HL-60/S4 (cell line): ENCODE measurements at regions not wholly inside any gene's neighbourhood (a gene's known extent, or its start where the extent isn't known, plus 50 kb on each side); places are given as distances from the start of the nearest gene placed in this dataset.
"Not testable (repeated sequence)": the region's sequence is repeated elsewhere in the genome, so short reads cannot be mapped to it uniquely, and the experiment has no call there.

ENCODE experiments used
- in situ Hi-C: fragments of 300-500 bp; cut with MboI; formaldehyde crosslinking; loops from 2 replicates; pipeline ENCODE4 v1.14.3; 2022; ENCODE audit warnings: low sequenced_read_pairs

GRCh38 chr13:95388420-95389079 lies 87.3 kb upstream of the ABCC4 start:
- in situ Hi-C loops: no loop called here

DNA sequence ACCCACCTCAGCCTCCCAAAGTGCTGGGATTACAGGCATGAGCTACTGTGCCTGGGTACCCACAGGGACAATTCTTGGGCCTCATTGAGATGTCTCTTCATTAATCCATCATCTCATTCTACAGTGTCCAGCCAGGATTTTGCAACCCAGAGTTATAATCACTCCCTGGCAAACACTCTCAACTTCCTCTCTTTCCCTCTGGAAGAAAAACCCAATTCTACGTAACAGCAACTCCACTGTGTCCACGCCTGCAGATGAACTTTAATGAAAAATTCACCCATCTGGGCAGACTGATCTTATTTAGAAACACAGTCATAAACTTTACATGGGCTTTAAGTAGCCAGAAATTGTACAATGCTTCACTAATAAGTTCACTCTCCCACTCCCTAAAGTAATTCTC lies 90.1 kb upstream of the ABCC4 start:
- in situ Hi-C loops: no loop called here

DNA sequence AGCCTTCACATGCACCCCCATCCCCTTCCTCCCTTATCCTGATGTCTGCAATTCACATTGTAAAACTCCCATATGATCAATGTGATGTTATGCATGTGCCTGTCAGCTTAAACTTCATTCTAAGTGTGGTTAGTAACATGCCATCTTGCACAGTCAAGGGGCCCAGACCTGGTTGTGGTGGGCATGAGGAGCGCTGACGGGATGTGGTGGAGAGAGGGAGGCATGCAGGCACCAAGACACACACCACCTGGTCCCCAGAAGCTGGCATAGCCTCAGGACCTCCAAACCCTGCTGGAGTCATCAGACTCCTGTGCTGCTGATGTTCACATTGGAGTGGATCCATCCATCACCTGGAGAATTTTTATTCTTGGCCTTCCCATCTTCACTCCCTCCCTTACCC lies 90.5 kb upstream of the ABCC4 start:
- in situ Hi-C loops: no loop called here

GRCh38 chr13:95392597-95392996 lies 91.3 kb upstream of the ABCC4 start:
- in situ Hi-C loops: no loop called here

- in situ Hi-C loops: loop anchor here (5.0 to 25.0 kb wide), 2 partner anchors 211 to 716 kb away; no protein-coding TSS in a partner anchor
Measured at GRCh38 chr13:95403349-95404140, 102.3 kb upstream of the ABCC4 start.

DNA sequence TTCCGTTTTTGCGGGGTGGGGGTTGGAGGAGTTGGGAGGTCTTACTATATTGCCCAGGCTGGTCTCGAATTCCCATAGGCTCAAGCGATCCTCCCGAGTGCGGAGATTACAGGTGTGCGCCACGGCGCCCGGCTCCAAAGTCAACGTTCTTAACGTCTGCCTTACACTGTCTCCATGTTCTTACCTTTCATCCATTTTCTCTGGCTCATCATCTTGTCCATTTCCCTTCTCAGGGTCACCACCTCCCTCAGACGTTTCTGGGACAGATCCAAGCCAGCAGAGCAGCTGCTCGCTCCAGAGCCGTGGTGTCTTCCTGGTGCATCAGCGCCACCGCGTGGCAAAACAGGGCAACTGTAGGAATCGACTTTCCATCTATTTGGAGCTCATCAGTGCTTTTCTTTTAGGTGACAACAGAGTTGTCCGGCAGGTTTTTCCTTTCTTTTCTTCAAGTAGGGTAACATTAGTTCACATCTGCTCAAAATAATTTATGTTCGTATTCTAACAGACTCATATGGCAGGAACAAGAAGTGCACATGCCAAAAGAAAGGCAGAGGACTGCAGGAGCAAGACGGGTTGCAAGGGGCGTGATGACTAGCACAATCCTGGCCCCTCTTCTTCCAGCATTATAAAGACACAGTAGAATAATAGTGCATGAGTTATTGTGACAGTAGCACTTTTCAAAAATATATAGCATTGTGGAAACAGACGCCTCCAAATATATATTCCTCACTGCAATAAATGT lies 103.1 kb upstream of the ABCC4 start:
- in situ Hi-C loops: loop anchor here (5.0 to 25.0 kb wide), 2 partner anchors 212 to 717 kb away; no protein-coding TSS in a partner anchor

DNA sequence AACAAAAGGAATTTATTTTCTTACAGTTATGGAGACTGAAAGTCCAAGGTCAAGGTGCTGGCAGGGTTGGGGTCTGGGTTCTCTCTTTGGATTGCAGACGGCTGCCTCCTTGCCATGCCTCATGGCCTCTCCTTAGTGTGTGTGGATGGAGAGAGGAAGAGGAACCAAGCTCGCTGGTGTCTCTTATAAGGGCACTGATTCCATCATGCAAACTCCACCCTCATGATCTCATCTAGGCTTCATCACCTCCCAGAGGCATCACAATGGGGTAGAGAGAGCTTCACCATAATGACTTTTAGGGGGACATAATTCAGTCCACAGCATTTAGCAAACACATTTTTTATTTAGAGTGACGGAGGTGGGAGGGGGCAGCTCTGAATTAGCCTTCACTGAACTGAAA lies 104.9 kb upstream of the ABCC4 start:
- in situ Hi-C loops: loop anchor here (25.0 kb wide), 1 partner anchor 719 kb away; no protein-coding TSS in a partner anchor

DNA sequence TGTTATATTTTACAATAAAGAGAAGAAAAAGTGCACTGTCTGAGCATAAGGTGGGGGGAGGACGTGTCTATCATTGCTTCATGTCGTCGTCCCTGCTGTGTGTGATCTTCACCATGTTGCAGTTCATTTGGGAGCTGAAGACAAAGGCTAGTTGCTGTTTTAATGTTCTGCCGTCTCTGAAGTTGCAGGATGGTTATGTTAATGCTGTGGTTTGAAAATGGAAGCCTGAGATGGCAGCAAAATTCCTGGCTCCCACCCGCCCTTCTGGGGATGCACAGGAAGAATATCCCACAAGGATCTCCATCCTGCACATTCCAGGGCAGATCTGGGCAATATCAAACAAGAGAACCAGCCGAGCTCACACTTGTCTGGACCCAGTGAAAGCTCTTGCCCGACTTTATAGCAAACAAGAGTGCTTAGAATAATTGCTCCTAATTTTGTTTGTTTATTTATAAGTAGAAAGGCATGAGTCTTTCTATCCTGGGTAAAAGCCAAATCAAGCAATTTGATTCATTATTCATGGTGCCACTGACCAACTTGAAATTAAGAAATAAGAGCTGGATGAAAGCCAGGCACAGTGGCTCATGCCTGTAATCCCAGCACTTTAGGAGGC lies 110.3 kb upstream of the ABCC4 start:
- in situ Hi-C loops: loop anchor here (25.0 kb wide), 1 partner anchor 724 kb away; no protein-coding TSS in a partner anchor

- in situ Hi-C loops: loop anchor here (25.0 kb wide), 1 partner anchor 732 kb away; no protein-coding TSS in a partner anchor
Measured at GRCh38 chr13:95418946-95419345, 117.7 kb upstream of the ABCC4 start.

DNA sequence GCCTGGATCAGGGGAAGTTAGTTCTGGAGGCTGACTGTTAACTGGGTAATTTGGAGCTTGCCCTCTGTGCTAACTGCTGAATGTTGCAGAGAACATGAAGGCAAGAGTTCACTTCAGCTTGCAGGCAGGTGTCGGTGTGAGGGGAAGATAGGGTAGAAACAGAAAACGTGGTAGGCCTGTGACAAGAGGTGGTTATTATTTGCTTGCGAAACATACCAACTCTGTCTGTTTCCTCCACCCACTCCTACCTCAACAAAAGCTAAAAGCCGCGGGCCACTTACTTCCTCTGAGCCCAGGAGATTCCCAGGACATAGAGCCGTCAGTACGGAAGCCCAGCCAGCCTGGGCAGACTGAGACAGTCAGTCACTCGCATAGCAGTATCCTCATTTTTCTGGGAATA lies 119.2 kb upstream of the ABCC4 start:
- in situ Hi-C loops: loop anchor here (25.0 kb wide), 1 partner anchor 733 kb away; no protein-coding TSS in a partner anchor

DNA sequence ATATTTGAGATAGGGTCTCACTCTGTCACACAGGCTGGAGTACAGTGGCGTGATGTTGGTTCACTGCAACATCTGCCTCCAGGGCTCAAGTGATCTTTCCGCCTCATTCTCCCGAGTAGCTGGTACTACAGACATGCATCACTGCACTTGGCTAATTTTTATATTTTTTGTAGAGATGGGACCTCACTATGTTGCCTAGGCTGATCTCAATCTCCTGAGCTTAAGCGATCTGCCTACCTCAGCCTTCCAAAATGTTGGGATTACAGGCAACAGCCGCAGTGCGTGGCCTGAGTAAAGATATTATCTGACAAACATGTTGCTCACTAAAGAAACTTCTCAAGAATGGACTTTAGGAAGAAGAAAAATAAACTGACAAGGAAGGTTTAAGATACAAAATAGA lies 125.4 kb upstream of the ABCC4 start:
- in situ Hi-C loops: no loop called here

DNA sequence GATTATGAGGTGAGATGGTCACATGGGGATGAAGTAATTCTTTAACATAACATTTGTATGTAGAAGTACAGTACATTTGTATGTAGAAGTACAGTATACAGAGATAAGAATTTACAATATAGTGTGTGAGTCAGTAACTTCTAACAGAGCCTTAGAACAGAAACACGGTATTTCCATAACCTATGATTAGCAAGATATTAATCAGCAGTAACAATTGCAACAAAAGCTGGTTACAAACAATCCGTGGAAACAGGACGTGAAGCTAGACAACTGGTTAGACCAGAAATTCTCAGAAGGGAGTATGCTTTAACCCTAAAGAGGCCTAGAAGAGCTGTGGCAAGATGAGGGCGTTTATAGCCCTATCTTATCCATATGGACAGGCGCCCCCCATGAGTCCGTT lies 122.0 kb upstream of the CLDN10 start:
- in situ Hi-C loops: not testable (repeated sequence)

- in situ Hi-C loops: no loop called here
Measured at GRCh38 chr13:95432141-95432540, 120.4 kb upstream of the CLDN10 start.

DNA sequence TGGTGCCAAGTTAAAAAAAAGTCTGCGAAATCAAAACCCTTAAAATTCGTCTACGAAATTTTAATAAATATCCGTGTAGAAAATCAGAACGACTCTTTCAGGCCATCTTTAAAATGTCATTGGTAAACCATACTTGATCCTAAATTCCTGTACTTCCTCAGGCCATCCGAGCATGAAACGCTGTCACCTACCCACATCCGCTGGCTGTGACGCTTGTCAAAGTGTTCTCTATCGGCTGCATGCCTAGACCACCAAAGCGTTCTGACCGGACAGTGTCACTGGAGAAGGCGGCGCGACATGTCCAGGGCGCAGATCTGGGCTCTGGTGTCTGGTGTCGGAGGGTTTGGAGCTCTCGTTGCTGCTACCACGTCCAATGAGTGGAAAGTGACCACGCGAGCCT lies 119.0 kb upstream of the CLDN10 start:
- in situ Hi-C loops: no loop called here

DNA sequence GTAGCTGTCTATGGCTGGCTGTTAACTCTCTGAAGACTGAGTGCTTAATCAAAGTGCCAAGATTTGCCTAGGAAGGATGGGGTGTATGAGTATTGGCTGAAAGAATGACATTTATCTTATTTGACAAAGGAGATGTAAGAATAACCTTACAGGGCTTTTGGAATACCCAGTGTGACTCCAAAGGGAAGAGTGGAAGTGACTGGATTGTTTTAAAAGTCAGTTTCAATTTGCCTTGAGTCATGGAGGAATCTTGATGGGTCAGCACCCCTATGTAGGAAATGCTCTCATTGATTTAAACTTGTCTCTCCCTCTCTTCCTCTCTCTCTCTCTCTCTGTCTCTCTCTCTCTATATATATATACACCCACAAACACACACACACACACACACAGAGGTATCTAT lies 118.4 kb upstream of the CLDN10 start:
- in situ Hi-C loops: no loop called here

DNA sequence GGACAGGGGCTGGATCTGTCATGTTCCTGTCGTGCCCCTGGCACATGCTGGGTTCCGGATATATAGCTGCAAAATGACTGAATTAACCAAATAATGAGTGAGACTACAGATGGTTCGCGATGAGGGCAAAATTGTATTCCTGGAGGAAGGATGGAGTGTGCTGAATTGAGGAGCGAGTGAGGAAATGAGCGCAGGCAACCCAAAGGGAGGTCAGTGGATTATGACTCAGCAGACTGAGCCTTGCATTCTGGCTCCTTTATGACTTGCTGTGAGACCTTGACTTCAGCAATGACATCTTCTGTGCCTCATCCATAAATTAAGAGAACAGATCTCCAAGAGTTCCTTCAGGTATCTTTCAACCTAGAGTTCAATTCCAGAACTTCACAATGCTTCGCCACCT lies 115.0 kb upstream of the CLDN10 start:
- in situ Hi-C loops: no loop called here

GRCh38 chr13:95438297-95438696 lies 114.2 kb upstream of the CLDN10 start:
- in situ Hi-C loops: no loop called here

- in situ Hi-C loops: no loop called here
Measured at GRCh38 chr13:95440441-95441088, 112.0 kb upstream of the CLDN10 start.

DNA sequence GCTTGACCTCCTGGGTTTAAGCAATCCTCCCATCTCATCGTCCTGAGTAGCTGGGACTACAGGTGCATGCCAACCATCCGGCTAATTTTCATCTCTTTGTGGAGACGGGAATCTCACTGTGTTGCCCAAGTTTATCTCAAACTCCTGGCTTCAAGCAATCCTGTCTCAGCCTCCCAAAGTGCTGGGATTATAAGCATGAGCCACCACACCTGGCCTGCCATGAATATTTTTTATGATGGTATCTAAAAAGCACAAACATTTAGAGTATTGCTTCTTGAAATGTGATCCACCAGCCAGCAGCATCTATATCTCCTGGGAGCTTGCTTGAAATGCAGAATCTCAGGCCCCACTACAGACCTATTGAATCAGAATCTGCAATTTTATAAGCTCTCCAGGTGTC lies 111.2 kb upstream of the CLDN10 start:
- in situ Hi-C loops: no loop called here

- in situ Hi-C loops: no loop called here
Measured at GRCh38 chr13:95444006-95444730, 108.4 kb upstream of the CLDN10 start.
